ENCODE measurements at regions not wholly inside any gene's neighbourhood (a gene's known extent, or its start where the extent isn't known, plus 50 kb on each side); places are given as distances from the start of the nearest gene placed in this dataset.

GRCh38 chr4:180696460-180697092 lies 1546.6 kb upstream of the TENM3 start:
- Histone ChIP-seq H2AFZ (ENCODE audit: low read depth, low read length) (no peak overlapping the region), H3K36me3 (ENCODE audit: insufficient read depth, low read length) (no peaks in the 10 kb centered on the region), H3K27me3 (ENCODE audit: insufficient read depth, low read length) (no peaks in the 10 kb centered on the region), H3K9me3 (ENCODE audit: low read length) (peaks cover 3% of the 10 kb centered on the region), H3K4me1 (ENCODE audit: insufficient read depth, low read length) (peaks cover 3% of the 10 kb centered on the region), H3K4me3 (ENCODE audit: low read length) (no peak overlapping the region)

- H3K9me3 ChIP-seq (ENCODE audit: low read length), result no peaks in the 10 kb centered on the region
- no peak overlapping the region for H2AFZ ChIP-seq (ENCODE audit: low read depth, low read length)
- no peaks in the 10 kb centered on the region for H3K36me3 ChIP-seq (ENCODE audit: insufficient read depth, low read length)
- no peak overlapping the region for H3K4me3 ChIP-seq (ENCODE audit: low read length)
- H3K4me1 ChIP-seq (ENCODE audit: insufficient read depth, low read length), result peaks cover 3% of the 10 kb centered on the region
- H3K27me3 ChIP-seq (ENCODE audit: insufficient read depth, low read length), result no peaks in the 10 kb centered on the region
These were observed 1544.5 kb upstream of the TENM3 start for GRCh38 chr4:180698550-180699195.

- H3K9me3 ChIP-seq (ENCODE audit: low read length), result no peaks in the 10 kb centered on the region
- no peaks in the 10 kb centered on the region for H3K27me3 ChIP-seq (ENCODE audit: insufficient read depth, low read length)
- H3K36me3 ChIP-seq (ENCODE audit: insufficient read depth, low read length), result no peaks in the 10 kb centered on the region
- H2AFZ ChIP-seq (ENCODE audit: low read depth, low read length), result no peak overlapping the region
- H3K4me3 ChIP-seq (ENCODE audit: low read length), result no peak overlapping the region
- H3K4me1 ChIP-seq (ENCODE audit: insufficient read depth, low read length), result no peaks in the 10 kb centered on the region
These were observed 1536.4 kb upstream of the TENM3 start for GRCh38 chr4:180706766-180707165.

GRCh38 chr4:180710628-180711337 lies 1532.4 kb upstream of the TENM3 start:
- no peak overlapping the region for H2AFZ ChIP-seq (ENCODE audit: low read depth, low read length)
- H3K27me3 ChIP-seq (ENCODE audit: insufficient read depth, low read length), result no peaks in the 10 kb centered on the region
- H3K36me3 ChIP-seq (ENCODE audit: insufficient read depth, low read length), result no peaks in the 10 kb centered on the region
- H3K9me3 ChIP-seq (ENCODE audit: low read length), result no peaks in the 10 kb centered on the region
- H3K4me1 ChIP-seq (ENCODE audit: insufficient read depth, low read length), result no peaks in the 10 kb centered on the region
- no peak overlapping the region for H3K4me3 ChIP-seq (ENCODE audit: low read length)

- Histone ChIP-seq H3K4me1 (ENCODE audit: insufficient read depth, low read length) (no peaks in the 10 kb centered on the region), H3K36me3 (ENCODE audit: insufficient read depth, low read length) (no peaks in the 10 kb centered on the region), H2AFZ (ENCODE audit: low read depth, low read length) (no peak overlapping the region), H3K27me3 (ENCODE audit: insufficient read depth, low read length) (no peaks in the 10 kb centered on the region), H3K9me3 (ENCODE audit: low read length) (no peaks in the 10 kb centered on the region), H3K4me3 (ENCODE audit: low read length) (no peak overlapping the region)
These were observed 1525.7 kb upstream of the TENM3 start for GRCh38 chr4:180717451-180718033.

GRCh38 chr4:180721356-180721755 lies 1521.8 kb upstream of the TENM3 start:
- Histone ChIP-seq H3K4me1 (ENCODE audit: insufficient read depth, low read length) (no peaks in the 10 kb centered on the region), H3K27me3 (ENCODE audit: insufficient read depth, low read length) (no peaks in the 10 kb centered on the region), H3K4me3 (ENCODE audit: low read length) (no peak overlapping the region), H3K9me3 (ENCODE audit: low read length) (no peaks in the 10 kb centered on the region), H2AFZ (ENCODE audit: low read depth, low read length) (no peak overlapping the region), H3K36me3 (ENCODE audit: insufficient read depth, low read length) (no peaks in the 10 kb centered on the region)

- Histone ChIP-seq H3K27me3 (ENCODE audit: insufficient read depth, low read length) (no peaks in the 10 kb centered on the region), H3K9me3 (ENCODE audit: low read length) (no peaks in the 10 kb centered on the region), H3K4me3 (ENCODE audit: low read length) (no peak overlapping the region), H3K36me3 (ENCODE audit: insufficient read depth, low read length) (no peaks in the 10 kb centered on the region), H2AFZ (ENCODE audit: low read depth, low read length) (no peak overlapping the region), H3K4me1 (ENCODE audit: insufficient read depth, low read length) (no peaks in the 10 kb centered on the region)
These were observed 1516.6 kb upstream of the TENM3 start for GRCh38 chr4:180726611-180727010.

GRCh38 chr4:180727478-180727877 lies 1515.7 kb upstream of the TENM3 start:
- Histone ChIP-seq H2AFZ (ENCODE audit: low read depth, low read length) (no peak overlapping the region), H3K4me1 (ENCODE audit: insufficient read depth, low read length) (no peaks in the 10 kb centered on the region), H3K27me3 (ENCODE audit: insufficient read depth, low read length) (no peaks in the 10 kb centered on the region), H3K36me3 (ENCODE audit: insufficient read depth, low read length) (no peaks in the 10 kb centered on the region), H3K9me3 (ENCODE audit: low read length) (no peaks in the 10 kb centered on the region), H3K4me3 (ENCODE audit: low read length) (no peak overlapping the region)

GRCh38 chr4:180734753-180735432 lies 1508.3 kb upstream of the TENM3 start:
- no peak overlapping the region for H3K4me3 ChIP-seq (ENCODE audit: low read length)

GRCh38 chr4:180741703-180742102 lies 1501.5 kb upstream of the TENM3 start:
- Histone ChIP-seq H2AFZ (ENCODE audit: low read depth, low read length) (no peak overlapping the region), H3K9me3 (ENCODE audit: low read length) (no peaks in the 10 kb centered on the region), H3K4me1 (ENCODE audit: insufficient read depth, low read length) (no peaks in the 10 kb centered on the region), H3K36me3 (ENCODE audit: insufficient read depth, low read length) (no peaks in the 10 kb centered on the region), H3K27me3 (ENCODE audit: insufficient read depth, low read length) (no peaks in the 10 kb centered on the region), H3K4me3 (ENCODE audit: low read length) (no peak overlapping the region)

More at GRCh38 chr4:180734753-180735432, 1508.3 kb upstream of the TENM3 start:
- no peaks in the 10 kb centered on the region for H3K9me3 ChIP-seq (ENCODE audit: low read length)
- no peaks in the 10 kb centered on the region for H3K4me1 ChIP-seq (ENCODE audit: insufficient read depth, low read length)
- H3K36me3 ChIP-seq (ENCODE audit: insufficient read depth, low read length), result no peaks in the 10 kb centered on the region
- H2AFZ ChIP-seq (ENCODE audit: low read depth, low read length), result no peak overlapping the region
- no peaks in the 10 kb centered on the region for H3K27me3 ChIP-seq (ENCODE audit: insufficient read depth, low read length)

- Histone ChIP-seq H3K27me3 (ENCODE audit: insufficient read depth, low read length) (no peaks in the 10 kb centered on the region), H3K36me3 (ENCODE audit: insufficient read depth, low read length) (no peaks in the 10 kb centered on the region), H3K9me3 (ENCODE audit: low read length) (no peaks in the 10 kb centered on the region), H3K4me3 (ENCODE audit: low read length) (no peak overlapping the region), H2AFZ (ENCODE audit: low read depth, low read length) (no peak overlapping the region), H3K4me1 (ENCODE audit: insufficient read depth, low read length) (no peaks in the 10 kb centered on the region)
These were observed 1498.2 kb upstream of the TENM3 start for GRCh38 chr4:180745019-180745418.

GRCh38 chr4:180751009-180751408 lies 1492.2 kb upstream of the TENM3 start:
- Histone ChIP-seq H2AFZ (ENCODE audit: low read depth, low read length) (no peak overlapping the region), H3K9me3 (ENCODE audit: low read length) (peaks cover 3% of the 10 kb centered on the region), H3K36me3 (ENCODE audit: insufficient read depth, low read length) (no peaks in the 10 kb centered on the region), H3K27me3 (ENCODE audit: insufficient read depth, low read length) (no peaks in the 10 kb centered on the region), H3K4me1 (ENCODE audit: insufficient read depth, low read length) (no peaks in the 10 kb centered on the region), H3K4me3 (ENCODE audit: low read length) (no peak overlapping the region)

- Histone ChIP-seq H3K4me1 (ENCODE audit: insufficient read depth, low read length) (no peaks in the 10 kb centered on the region), H3K9me3 (ENCODE audit: low read length) (no peaks in the 10 kb centered on the region), H3K27me3 (ENCODE audit: insufficient read depth, low read length) (no peaks in the 10 kb centered on the region), H3K4me3 (ENCODE audit: low read length) (no peak overlapping the region), H3K36me3 (ENCODE audit: insufficient read depth, low read length) (no peaks in the 10 kb centered on the region), H2AFZ (ENCODE audit: low read depth, low read length) (no peak overlapping the region)
These were observed 1485.3 kb upstream of the TENM3 start for GRCh38 chr4:180757927-180758326.

Measured in neuron (in vitro differentiated cells).